ENCODE measurements at regions not wholly inside any gene's neighbourhood (a gene's known extent, or its start where the extent isn't known, plus 50 kb on each side); places are given as distances from the start of the nearest gene placed in this dataset.
"Not testable (repeated sequence)": the region's sequence is repeated elsewhere in the genome, so short reads cannot be mapped to it uniquely, and the experiment has no call there.

- DNase-seq, result no peak
- intact Hi-C loops (cut with DNase I), result no loop called here
Observed at GRCh38 chr12:127169321-127170181, 1097.4 kb upstream of the TMEM132C start.

GRCh38 chr12:127170226-127171180 is 1096.5 kb upstream of the TMEM132C start:
- intact Hi-C loops (cut with DNase I), result no loop called here
- DNase-seq, result no peak

- DNase-seq, result no peak
- intact Hi-C loops (cut with DNase I), result no loop called here
Observed at GRCh38 chr12:127172861-127173260, 1094.1 kb upstream of the TMEM132C start.

- intact Hi-C loops (cut with DNase I); DNase-seq: not testable (repeated sequence)
Observed at GRCh38 chr12:127173971-127174370, 1093.0 kb upstream of the TMEM132C start.

- intact Hi-C loops (cut with DNase I), result no loop called here
- no peak for DNase-seq
Observed at GRCh38 chr12:127174881-127175280, 1092.1 kb upstream of the TMEM132C start.

- DNase-seq, result no peak
- intact Hi-C loops (cut with DNase I), result no loop called here
Observed at GRCh38 chr12:127175361-127175760, 1091.6 kb upstream of the TMEM132C start.

GRCh38 chr12:127176804-127177203 is 1090.2 kb upstream of the TMEM132C start:
- intact Hi-C loops (cut with DNase I), result no loop called here
- no peak for DNase-seq

- intact Hi-C loops (cut with DNase I), result no loop called here
- DNase-seq, result no peak
Observed at GRCh38 chr12:127178052-127178451, 1088.9 kb upstream of the TMEM132C start.

GRCh38 chr12:127178463-127178862 is 1088.5 kb upstream of the TMEM132C start:
- no peak for DNase-seq
- intact Hi-C loops (cut with DNase I), result no loop called here

- no peak for DNase-seq
- intact Hi-C loops (cut with DNase I), result no loop called here
Observed at GRCh38 chr12:127179176-127179575, 1087.8 kb upstream of the TMEM132C start.

- no peak for DNase-seq
- intact Hi-C loops (cut with DNase I), result no loop called here
Observed at GRCh38 chr12:127182018-127182417, 1085.0 kb upstream of the TMEM132C start.

- DNase-seq, result no peak
- intact Hi-C loops (cut with DNase I), result no loop called here
Observed at GRCh38 chr12:127189992-127190391, 1077.0 kb upstream of the TMEM132C start.

GRCh38 chr12:127191129-127191528 is 1075.8 kb upstream of the TMEM132C start:
- intact Hi-C loops (cut with DNase I), result no loop called here
- no peak for DNase-seq

GRCh38 chr12:127192391-127192790 is 1074.6 kb upstream of the TMEM132C start:
- intact Hi-C loops (cut with DNase I), result no loop called here
- no peak for DNase-seq

- no peak for DNase-seq
- intact Hi-C loops (cut with DNase I), result no loop called here
Observed at GRCh38 chr12:127193341-127193740, 1073.6 kb upstream of the TMEM132C start.

GRCh38 chr12:127194176-127194575 is 1072.8 kb upstream of the TMEM132C start:
- no peak for DNase-seq
- intact Hi-C loops (cut with DNase I), result no loop called here

GRCh38 chr12:127205781-127206555 is 1061.0 kb upstream of the TMEM132C start:
- DNase-seq, result no peak
- intact Hi-C loops (cut with DNase I), result no loop called here

- DNase-seq, result no peak
- intact Hi-C loops (cut with DNase I), result no loop called here
Observed at GRCh38 chr12:127209318-127209717, 1057.7 kb upstream of the TMEM132C start.

- no peak for DNase-seq
- intact Hi-C loops (cut with DNase I), result no loop called here
Observed at GRCh38 chr12:127214186-127214585, 1052.8 kb upstream of the TMEM132C start.

- no peak for DNase-seq
- intact Hi-C loops (cut with DNase I), result no loop called here
Observed at GRCh38 chr12:127223011-127223410, 1044.0 kb upstream of the TMEM132C start.

GRCh38 chr12:127223731-127224130 is 1043.2 kb upstream of the TMEM132C start:
- intact Hi-C loops (cut with DNase I), result no loop called here
- no peak for DNase-seq
